ENCODE measurements at regions not wholly inside any gene's neighbourhood (a gene's known extent, or its start where the extent isn't known, plus 50 kb on each side); places are given as distances from the start of the nearest gene placed in this dataset.

DNA sequence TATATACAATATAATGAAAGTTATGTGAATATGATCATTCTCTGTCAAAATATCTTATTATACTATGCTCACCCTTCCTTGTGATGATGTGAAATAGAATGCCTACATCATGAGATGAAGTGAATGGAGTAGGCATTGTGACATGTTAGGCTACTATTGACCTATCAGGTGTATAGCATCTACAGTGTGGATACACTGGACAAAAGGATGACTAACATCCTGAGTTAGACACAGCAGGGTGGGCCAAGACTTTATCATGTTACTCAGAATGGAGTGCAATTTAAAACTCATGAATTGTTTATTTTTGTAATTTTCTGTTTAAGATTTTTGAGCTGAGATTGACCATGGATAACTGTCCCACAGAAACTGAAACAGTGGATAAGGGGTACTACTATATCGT lies 53.4 kb upstream of the NAV3 start:
- DNase-seq (ENCODE audit: low spot score): no peak
- intact Hi-C loops (cut with DNase I): no loop called here

GRCh38 chr12:77774761-77775160 lies 55.9 kb upstream of the NAV3 start:
- no peak for DNase-seq (ENCODE audit: low spot score)
- intact Hi-C loops (cut with DNase I): no loop called here

DNA sequence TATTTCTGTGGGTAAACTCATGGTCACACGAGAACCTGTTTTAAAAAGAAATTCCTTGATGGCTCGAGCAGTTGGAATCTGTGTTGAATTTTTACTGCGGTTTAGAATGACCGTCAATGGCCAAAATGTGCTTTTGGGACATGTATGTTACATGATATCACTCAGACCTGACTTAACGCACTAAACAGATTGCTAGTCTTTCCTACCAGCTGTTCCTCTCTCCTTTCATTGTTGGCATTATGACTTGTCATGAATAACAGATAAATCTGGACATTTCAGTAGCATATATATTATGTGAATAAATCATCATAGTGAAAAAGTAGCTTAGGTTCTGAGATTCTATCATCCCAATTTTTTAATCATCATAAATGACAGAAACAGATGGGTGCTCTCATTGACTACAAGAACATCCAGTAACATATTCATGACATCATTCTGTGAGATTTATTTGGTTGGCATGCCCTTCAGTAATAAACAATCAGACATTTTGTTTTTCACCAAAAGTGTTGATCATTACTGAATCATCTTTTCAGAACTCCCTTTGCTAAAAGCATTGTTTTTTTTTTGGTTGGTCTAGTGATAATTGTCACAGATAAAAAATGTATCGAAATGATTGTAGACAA lies 57.9 kb upstream of the NAV3 start:
- intact Hi-C loops (cut with DNase I): no loop called here

GRCh38 chr12:77768558-77768957 lies 62.1 kb upstream of the NAV3 start:
- DNase-seq (ENCODE audit: low spot score): no peak
- intact Hi-C loops (cut with DNase I): no loop called here

More for the DNA sequence above, 57.9 kb upstream of the NAV3 start:
- no peak for DNase-seq (ENCODE audit: low spot score)

DNA sequence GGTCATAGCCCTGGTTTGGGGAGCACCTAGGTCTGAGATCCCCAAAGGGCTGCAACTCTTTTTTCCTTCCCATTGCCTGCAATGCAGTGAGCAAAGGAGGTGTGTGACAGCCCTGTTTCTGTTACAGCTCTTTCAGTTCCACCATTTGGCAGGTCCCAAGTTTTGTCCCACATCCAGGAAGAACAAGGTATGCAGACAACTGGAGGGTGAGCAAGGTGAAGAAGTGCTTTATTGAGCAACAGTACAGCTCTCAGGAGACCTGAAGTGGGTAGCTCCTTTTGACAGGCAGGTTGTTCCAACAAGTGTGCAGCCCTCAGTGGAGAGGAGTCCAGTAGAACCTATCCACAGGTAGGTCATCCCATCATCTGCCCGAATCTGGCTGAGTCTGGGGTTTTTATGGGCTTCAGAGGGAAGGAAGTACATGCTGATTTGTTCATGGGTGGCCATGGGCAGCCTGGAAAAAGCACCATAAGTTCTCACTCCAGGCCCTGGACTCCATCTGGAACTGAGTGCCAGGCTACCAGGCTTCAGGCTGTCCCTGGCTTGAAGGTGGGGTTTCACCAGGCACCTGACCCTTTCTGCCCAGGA lies 62.8 kb upstream of the NAV3 start:
- no peak for DNase-seq (ENCODE audit: low spot score)
- intact Hi-C loops (cut with DNase I): no loop called here

DNA sequence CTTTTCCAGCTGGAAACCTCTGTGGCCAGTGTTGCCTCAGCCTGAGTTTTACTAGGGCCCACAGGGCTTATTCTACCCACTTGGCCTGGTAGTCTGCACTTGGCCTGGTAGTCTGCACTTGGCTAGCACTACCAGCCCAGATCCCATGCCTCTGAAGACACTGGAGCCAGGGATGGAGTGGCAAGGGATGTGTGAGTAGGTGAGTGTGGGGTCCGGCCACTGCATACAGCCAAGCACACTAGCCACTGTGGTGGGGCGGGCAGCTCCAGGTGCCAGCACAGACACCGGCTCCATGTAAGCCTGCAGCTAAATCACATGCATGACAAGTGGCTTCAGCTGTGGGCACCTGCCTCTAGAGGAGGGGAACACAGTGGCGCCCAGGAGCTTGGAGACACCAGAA lies 63.4 kb upstream of the NAV3 start:
- intact Hi-C loops (cut with DNase I): no loop called here
- no peak for DNase-seq (ENCODE audit: low spot score)

DNA sequence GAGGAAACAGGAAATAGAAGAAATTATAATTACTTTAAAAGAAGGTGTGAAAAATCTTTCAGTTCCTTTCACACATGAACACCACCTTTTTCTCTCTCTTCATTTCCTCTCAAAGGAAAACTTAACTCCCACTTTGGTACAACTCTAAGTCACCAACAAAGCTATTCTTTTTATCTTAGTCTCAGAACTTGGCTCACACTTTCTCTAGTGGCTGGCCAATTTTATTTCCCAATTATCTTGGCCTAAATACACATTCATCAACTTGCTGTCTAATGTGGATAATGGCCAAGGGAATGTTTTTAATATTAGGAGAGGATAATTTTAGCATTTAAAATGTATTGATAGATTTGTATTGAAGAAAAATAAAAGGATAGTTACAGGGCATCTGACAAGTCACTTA lies 64.5 kb upstream of the NAV3 start:
- no peak for DNase-seq (ENCODE audit: low spot score)
- intact Hi-C loops (cut with DNase I): no loop called here

GRCh38 chr12:77761286-77761685 lies 69.4 kb upstream of the NAV3 start:
- intact Hi-C loops (cut with DNase I): no loop called here
- no peak for DNase-seq (ENCODE audit: low spot score)

GRCh38 chr12:77760271-77761025 lies 70.2 kb upstream of the NAV3 start:
- DNase-seq (ENCODE audit: low spot score): no peak
- intact Hi-C loops (cut with DNase I): no loop called here

DNA sequence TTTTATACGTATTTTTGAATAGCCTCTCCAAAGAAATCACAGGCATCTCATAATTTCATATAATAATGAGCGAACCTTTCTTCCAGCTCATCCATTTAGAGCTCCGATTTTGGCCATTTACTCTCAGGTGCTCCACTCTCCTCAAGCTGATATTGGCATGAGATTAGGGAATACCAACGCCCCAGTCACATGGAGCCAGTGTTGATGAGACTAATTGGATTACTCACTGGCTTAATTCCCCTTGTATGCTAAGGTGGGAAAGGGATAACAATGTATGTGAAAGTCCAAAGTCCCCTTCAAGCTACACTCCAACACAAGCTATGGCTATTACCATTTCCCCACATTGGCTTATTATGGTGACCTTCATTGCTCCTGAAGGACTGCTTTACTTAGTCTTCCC lies 76.6 kb upstream of the NAV3 start:
- intact Hi-C loops (cut with DNase I): no loop called here
- no peak for DNase-seq (ENCODE audit: low spot score)

GRCh38 chr12:77751939-77752338 lies 78.8 kb upstream of the NAV3 start:
- intact Hi-C loops (cut with DNase I): no loop called here
- no peak for DNase-seq (ENCODE audit: low spot score)

- intact Hi-C loops (cut with DNase I): no loop called here
- no peak for DNase-seq (ENCODE audit: low spot score)
These were observed 84.6 kb upstream of the NAV3 start for GRCh38 chr12:77746096-77746495.

GRCh38 chr12:77745624-77746023 lies 85.1 kb upstream of the NAV3 start:
- no peak for DNase-seq (ENCODE audit: low spot score)
- intact Hi-C loops (cut with DNase I): no loop called here

GRCh38 chr12:77742631-77743030 lies 88.1 kb upstream of the NAV3 start:
- intact Hi-C loops (cut with DNase I): no loop called here
- no peak for DNase-seq (ENCODE audit: low spot score)

DNA sequence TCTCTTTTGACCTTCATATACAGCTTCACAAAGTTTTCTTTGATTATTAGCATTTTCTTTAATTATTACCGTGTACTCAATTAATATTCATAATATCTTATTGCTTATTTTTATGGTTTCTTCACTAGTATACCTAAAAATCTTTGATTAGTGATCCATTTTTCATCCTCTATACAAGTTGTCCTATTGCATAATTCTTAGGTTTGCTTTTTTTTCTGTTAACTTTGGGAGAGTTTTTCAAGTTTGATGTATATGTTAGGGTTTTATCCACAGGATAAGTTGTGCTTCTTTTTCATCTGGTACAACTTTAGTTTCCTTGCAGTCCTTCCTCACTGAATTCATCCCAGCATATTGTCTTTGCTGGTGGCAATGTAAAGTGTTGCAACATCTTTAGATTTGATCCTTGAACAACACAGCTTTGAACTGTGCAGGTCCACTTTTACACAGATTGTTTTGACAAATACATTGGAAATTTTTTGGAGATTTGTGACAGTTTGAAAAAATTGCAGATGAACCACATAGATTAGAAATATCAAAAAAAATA lies 88.6 kb upstream of the NAV3 start:
- intact Hi-C loops (cut with DNase I): no loop called here
- DNase-seq (ENCODE audit: low spot score): no peak

DNA sequence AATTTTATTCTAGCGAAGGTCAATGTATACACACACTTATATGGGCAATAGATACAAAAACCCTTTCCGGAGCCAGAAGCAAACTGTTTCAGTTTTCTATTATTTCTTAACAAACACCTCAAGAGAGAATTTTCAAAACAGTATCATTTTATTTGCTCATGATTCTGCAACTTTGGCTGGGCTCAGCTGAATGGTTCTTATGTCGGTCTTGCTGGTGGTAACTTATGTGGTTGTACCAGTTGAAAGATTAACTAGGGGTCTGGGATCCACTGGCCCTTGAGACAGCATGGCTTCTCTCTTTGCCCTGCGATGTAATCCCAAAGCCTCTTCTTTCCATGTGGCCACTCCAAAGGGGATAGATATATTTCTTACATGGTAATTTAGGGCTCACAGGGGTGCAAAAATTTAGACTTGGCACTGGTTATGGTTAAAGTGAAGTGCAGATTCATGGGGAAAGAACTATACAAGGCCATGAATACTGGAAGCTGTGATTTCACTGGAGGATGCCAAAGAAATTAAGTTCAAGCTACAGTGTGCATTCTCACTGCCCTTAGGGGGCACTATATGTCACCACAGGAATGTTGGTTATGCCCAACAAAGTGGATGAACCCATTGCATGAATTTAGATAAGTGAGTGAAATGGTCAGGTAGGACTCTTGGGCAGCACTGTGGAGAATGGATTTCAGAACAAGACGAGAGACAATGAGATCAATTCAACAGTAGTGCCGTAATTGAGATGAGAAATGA lies 94.3 kb upstream of the NAV3 start:
- intact Hi-C loops (cut with DNase I): no loop called here
- no peak for DNase-seq (ENCODE audit: low spot score)

GRCh38 chr12:77734214-77734883 lies 96.3 kb upstream of the NAV3 start:
- intact Hi-C loops (cut with DNase I): no loop called here
- DNase-seq (ENCODE audit: low spot score): no peak

DNA sequence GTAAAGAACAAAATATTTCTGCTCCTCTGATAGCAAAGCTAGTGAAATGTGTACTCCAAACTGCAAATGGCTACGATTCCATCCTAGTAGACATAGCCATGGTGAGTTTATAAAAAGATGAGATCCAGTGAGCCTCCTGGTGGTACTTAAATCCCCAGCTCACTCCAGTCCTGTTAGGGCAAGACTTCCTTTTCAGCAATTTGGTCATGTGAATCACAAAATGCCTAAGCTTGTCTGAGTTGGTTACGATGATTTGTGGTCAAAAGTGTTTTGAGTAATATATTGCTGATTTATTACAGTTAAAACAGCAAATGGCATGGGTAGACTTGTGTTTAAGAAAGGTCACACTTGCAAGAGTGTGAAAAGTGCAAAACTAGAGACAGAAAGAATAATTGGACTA lies 102.7 kb upstream of the NAV3 start:
- DNase-seq (ENCODE audit: low spot score): no peak
- intact Hi-C loops (cut with DNase I): no loop called here

GRCh38 chr12:77727442-77728001 lies 103.2 kb upstream of the NAV3 start:
- no peak for DNase-seq (ENCODE audit: low spot score)
- intact Hi-C loops (cut with DNase I): no loop called here

All from cardiac septum (tissue), 1 donor.